Astrocyte of the cerebellum (primary cell): ENCODE measurements at regions not wholly inside any gene's neighbourhood (a gene's known extent, or its start where the extent isn't known, plus 50 kb on each side); places are given as distances from the start of the nearest gene placed in this dataset.

Source experiments
- DNase-seq: peaks from one replicate; pipeline ENCODE4 v3.0.0-alpha.2; 2011; ENCODE audit warnings: low read depth
- H3K4me3 ChIP-seq: 2 replicates; pipeline ENCODE4 v1.5.1; 2011; ENCODE audit warnings: mild to moderate bottlenecking, low read depth, low read length, moderate library complexity
- in situ Hi-C: cut with HindIII; loops from 2 replicates; pipeline ENCODE4 v1.10.0; 2017; ENCODE audit warnings: low sequenced_read_pairs
- TF ChIP-seq, protein P1 (sequence below): IDR thresholded peaks from 2 replicates; pipeline ENCODE4 v1.5.1; 2012; ENCODE audit warnings: low read length, low read depth, moderate library complexity, mild to moderate bottlenecking; ENCODE audit errors: missing control alignments

DNA sequence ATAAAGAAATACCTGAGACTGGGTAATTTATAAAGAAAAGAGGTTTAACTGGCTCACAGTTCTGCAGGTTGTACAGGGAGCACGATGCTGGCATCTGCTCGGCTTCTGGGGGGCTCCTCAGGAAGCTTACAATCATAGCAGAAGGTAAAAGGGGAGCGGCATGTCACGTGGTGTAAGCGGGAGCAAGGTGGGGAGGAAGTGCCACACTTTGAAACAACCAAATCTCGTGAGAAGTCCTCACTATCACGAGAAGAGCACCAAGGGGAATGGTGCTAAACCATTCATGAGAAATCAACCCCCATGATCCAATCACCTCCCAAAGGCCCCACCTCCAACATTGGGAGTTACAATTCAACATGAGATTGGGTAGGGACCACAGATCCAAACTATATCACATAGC, 67.7 kb downstream of the AKR1B1 start:
- no peak overlapping the region for H3K4me3 ChIP-seq
- TF ChIP-seq, protein P1, sequence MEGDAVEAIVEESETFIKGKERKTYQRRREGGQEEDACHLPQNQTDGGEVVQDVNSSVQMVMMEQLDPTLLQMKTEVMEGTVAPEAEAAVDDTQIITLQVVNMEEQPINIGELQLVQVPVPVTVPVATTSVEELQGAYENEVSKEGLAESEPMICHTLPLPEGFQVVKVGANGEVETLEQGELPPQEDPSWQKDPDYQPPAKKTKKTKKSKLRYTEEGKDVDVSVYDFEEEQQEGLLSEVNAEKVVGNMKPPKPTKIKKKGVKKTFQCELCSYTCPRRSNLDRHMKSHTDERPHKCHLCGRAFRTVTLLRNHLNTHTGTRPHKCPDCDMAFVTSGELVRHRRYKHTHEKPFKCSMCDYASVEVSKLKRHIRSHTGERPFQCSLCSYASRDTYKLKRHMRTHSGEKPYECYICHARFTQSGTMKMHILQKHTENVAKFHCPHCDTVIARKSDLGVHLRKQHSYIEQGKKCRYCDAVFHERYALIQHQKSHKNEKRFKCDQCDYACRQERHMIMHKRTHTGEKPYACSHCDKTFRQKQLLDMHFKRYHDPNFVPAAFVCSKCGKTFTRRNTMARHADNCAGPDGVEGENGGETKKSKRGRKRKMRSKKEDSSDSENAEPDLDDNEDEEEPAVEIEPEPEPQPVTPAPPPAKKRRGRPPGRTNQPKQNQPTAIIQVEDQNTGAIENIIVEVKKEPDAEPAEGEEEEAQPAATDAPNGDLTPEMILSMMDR, result no peak
- in situ Hi-C loops, result no loop called here
- DNase-seq, result no peak

DNA sequence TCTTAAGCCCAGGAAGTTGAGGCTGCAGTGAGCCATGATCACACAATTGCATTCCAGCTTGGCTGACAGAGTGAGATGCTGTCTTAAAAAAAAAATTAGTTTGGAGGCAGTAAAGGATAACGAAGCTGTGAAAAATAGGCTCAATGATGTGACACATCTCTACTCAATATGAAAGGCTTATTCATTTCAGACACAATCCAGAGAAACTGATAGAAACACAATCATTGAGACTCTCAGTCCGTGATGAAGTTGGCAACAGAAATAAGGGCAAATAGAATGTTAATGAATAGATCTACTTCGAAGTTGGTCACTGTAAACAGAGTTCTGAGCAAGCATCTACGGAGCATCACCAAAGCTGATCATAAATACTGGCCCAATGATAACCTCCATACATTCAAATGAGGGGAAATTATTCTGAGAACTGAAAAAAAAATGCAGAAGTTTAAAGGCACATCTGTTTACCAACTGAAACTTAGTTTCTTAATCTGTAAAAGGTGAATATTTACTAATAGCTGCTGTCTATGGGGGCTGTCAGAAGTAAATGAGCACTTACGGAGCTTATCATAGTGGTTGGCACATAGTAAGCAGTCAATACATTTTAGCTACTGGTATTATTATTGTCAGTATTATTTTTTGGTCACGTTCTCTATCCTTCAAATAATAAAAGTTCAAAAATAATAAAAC, 70.4 kb downstream of the AKR1B1 start:
- in situ Hi-C loops, result no loop called here
- TF ChIP-seq, protein P1, result no peak
- no peak overlapping the region for H3K4me3 ChIP-seq
- DNase-seq, result no peak

DNA sequence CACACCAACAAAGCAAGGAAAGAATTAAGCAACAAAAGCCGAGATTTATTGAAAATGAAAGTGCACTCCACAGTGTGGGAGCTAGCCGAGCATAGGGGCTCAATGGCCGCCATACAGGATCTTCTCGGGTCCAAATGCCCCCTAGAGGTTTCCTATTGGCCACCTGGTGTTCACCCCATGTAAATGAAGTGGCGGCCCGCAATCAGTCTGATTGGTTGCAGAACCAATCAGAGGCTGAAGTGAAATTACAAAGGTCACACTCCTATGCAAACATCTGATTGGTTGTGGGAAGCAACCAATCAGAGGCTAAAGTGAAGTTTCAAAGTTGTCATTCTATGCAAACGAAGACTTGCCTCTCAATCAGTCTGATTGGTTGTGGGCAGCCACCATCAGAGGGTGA, 61.8 kb upstream of the SLC35B4 start:
- in situ Hi-C loops, result no loop called here
- DNase-seq, result no peak
- no peak overlapping the region for H3K4me3 ChIP-seq
- TF ChIP-seq, protein P1, result no peak

DNA sequence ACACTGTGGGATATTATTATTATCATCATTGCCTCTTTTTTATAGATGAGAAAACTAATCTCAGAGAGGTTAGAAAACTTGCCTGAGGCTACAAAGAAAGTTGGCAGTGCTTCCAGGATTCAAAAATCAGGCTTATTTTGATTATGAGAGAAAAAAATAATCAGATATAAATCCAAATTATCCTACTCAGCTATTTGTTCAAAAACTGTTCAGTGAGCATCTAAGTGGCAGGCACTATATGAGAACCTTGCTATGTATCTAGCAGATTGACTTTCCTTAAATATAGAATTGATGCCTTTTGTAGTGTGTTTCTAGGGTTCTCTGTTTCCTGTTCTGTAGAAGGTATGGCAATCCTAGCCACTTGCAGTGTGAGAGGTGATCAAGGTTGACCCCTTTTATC, 60.0 kb upstream of the SLC35B4 start:
- TF ChIP-seq, protein P1, result no peak

DNA sequence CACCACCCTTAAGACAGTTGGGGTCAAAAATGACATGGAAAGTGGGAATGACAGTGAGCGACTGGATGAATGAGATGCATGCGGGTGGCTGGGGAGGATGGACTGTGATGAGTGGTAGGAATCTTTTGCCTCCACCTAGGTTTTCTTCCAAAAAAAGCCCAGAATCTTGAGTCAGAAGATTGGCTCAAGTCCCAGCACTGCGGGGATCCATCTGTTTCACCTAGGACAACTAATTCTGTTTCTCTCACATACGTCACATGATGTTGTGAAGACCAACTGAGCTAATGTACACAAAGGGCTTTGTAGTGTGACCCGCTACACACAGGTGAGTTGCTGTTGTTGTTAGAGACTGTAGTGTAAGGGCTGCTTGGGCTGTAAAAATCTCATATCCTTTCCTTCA, 58.5 kb upstream of the SLC35B4 start:
- TF ChIP-seq, protein P1, result no peak
- no peak overlapping the region for H3K4me3 ChIP-seq
- in situ Hi-C loops, result no loop called here
- DNase-seq, result no peak

More for the DNA sequence above, 60.0 kb upstream of the SLC35B4 start:
- no peak overlapping the region for H3K4me3 ChIP-seq
- in situ Hi-C loops, result no loop called here
- DNase-seq, result no peak

DNA sequence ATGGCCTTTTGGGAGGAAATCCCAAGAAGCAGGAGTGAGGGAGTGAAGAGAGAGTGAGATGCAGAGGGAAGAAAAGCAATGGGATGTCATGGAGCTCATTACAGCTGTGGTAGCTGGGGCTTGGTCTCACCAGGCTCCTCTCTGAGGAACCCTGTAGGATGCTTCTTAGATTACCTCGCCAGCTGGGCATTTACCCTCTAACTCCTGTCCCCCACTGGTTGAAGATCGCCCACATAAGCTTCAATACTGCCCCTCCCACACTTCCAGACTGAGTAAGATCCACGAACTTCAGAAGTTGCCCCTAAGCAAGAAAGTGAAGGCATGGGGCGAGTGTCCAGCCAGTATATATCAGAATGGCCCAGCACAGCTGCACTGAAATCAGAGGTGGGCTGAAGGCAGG, 58.1 kb upstream of the SLC35B4 start:
- H3K4me3 ChIP-seq, result no peak overlapping the region
- TF ChIP-seq, protein P1, result no peak
- DNase-seq, result no peak
- in situ Hi-C loops, result no loop called here
